ENCODE measurements at regions not wholly inside any gene's neighbourhood (a gene's known extent, or its start where the extent isn't known, plus 50 kb on each side); places are given as distances from the start of the nearest gene placed in this dataset.

GRCh38 chr10:4190876-4191275 lies 405.9 kb upstream of the KLF6 start:
- H3K27me3 ChIP-seq (replicated peaks in 1 of 2; ENCODE audit: control insufficient read depth in 2 of 2, extremely low read depth in 1 of 2, insufficient read depth in 2 of 2, low read length in 1 of 2), result peaks cover 0 to 3% of the 10 kb centered on the region in 2 experiments
- no peak overlapping the region for H3K4me3 ChIP-seq (ENCODE audit: control insufficient read depth in 1 of 2, extremely low read depth in 1 of 2, low read length in 1 of 2)
- H3K27ac ChIP-seq (ENCODE audit: low read length), result no peak overlapping the region
- peaks cover 0 to 3% of the 10 kb centered on the region in 2 donors for H3K27me3 Mint-ChIP-seq
- ATAC-seq (replicated peaks in 1 of 4) (no peak), DNase-seq (no peak)
- no peak overlapping the region for H3K27ac Mint-ChIP-seq
- H3K9me3 Mint-ChIP-seq, result no peaks in the 10 kb centered on the region
- no peaks in the 10 kb centered on the region for H3K36me3 ChIP-seq (ENCODE audit: control insufficient read depth in 2 of 2, extremely low read depth in 1 of 2, insufficient read depth in 1 of 2, low read length in 1 of 2)
- H3K36me3 Mint-ChIP-seq, result no peaks in the 10 kb centered on the region
- no peak overlapping the region for H3K4me3 Mint-ChIP-seq
- CTCF ChIA-PET, result interaction anchor here in 1 of 2 donors (0.6 kb wide), 1 partner anchor 21 kb away, joined by 3 read pairs; no protein-coding TSS in a partner anchor
- no peaks in the 10 kb centered on the region for H3K9me3 ChIP-seq
- H3K4me1 ChIP-seq (ENCODE audit: control insufficient read depth in 1 of 2, extremely low read depth in 1 of 2, insufficient read depth in 2 of 2, low read length in 2 of 2), result no peaks in the 10 kb centered on the region
- POLR2A ChIA-PET, result no interaction called here
- H3K4me1 Mint-ChIP-seq, result peaks cover 0 to 12% (median 3%) of the 10 kb centered on the region in 3 donors
- WGBS (ENCODE audit: insufficient coverage), result 87% methylated on average over 4 of the region's 4 CpGs

GRCh38 chr10:4189281-4189680 lies 404.3 kb upstream of the KLF6 start:
- H3K27ac ChIP-seq (ENCODE audit: low read length), result no peak overlapping the region
- DNase-seq, result no peak
- peaks cover 0 to 6% of the 10 kb centered on the region in 2 donors for H3K27me3 Mint-ChIP-seq
- no peaks in the 10 kb centered on the region for H3K4me1 ChIP-seq (ENCODE audit: control insufficient read depth in 1 of 2, extremely low read depth in 1 of 2, insufficient read depth in 2 of 2, low read length in 2 of 2)
- H3K27ac Mint-ChIP-seq, result no peak overlapping the region
- ChIA-PET CTCF (no interaction called here), POLR2A (interaction anchor here in 1 of 2 donors (0.6 kb wide), 1 partner anchor 906 kb away, joined by 3 read pairs; no protein-coding TSS in a partner anchor)
- H3K4me3 Mint-ChIP-seq, result no peak overlapping the region
- WGBS (ENCODE audit: insufficient coverage), result 94% methylated on average over 3 of the region's 5 CpGs
- no peaks in the 10 kb centered on the region for H3K9me3 Mint-ChIP-seq
- no peaks in the 10 kb centered on the region for H3K36me3 ChIP-seq (ENCODE audit: control insufficient read depth in 2 of 2, extremely low read depth in 1 of 2, insufficient read depth in 1 of 2, low read length in 1 of 2)
- peaks cover 0 to 3% of the 10 kb centered on the region in 2 experiments for H3K27me3 ChIP-seq (replicated peaks in 1 of 2; ENCODE audit: control insufficient read depth in 2 of 2, extremely low read depth in 1 of 2, insufficient read depth in 2 of 2, low read length in 1 of 2)
- H3K9me3 ChIP-seq, result no peaks in the 10 kb centered on the region
- no peak for ATAC-seq (replicated peaks in 1 of 4)
- H3K4me3 ChIP-seq (ENCODE audit: control insufficient read depth in 1 of 2, extremely low read depth in 1 of 2, low read length in 1 of 2), result no peak overlapping the region
- peaks cover 0 to 12% (median 3%) of the 10 kb centered on the region in 3 donors for H3K4me1 Mint-ChIP-seq
- no peaks in the 10 kb centered on the region for H3K36me3 Mint-ChIP-seq

- H3K9me3 Mint-ChIP-seq, result no peaks in the 10 kb centered on the region
- Histone ChIP-seq H3K4me3 (ENCODE audit: control insufficient read depth in 1 of 2, extremely low read depth in 1 of 2, low read length in 1 of 2) (no peak overlapping the region), H3K36me3 (ENCODE audit: control insufficient read depth in 2 of 2, extremely low read depth in 1 of 2, insufficient read depth in 1 of 2, low read length in 1 of 2) (no peaks in the 10 kb centered on the region), H3K4me1 (ENCODE audit: control insufficient read depth in 1 of 2, extremely low read depth in 1 of 2, insufficient read depth in 2 of 2, low read length in 2 of 2) (no peaks in the 10 kb centered on the region), H3K27ac (ENCODE audit: low read length) (no peak overlapping the region), H3K27me3 (replicated peaks in 1 of 2; ENCODE audit: control insufficient read depth in 2 of 2, extremely low read depth in 1 of 2, insufficient read depth in 2 of 2, low read length in 1 of 2) (peaks cover 0 to 3% of the 10 kb centered on the region in 2 experiments), H3K9me3 (no peaks in the 10 kb centered on the region)
- ChIA-PET POLR2A (no interaction called here), CTCF (interaction anchor here in 1 of 2 donors (0.6 kb wide), 1 partner anchor 216 kb away, joined by 4 read pairs; no protein-coding TSS in a partner anchor)
- peaks cover 0 to 12% (median 3%) of the 10 kb centered on the region in 3 donors for H3K4me1 Mint-ChIP-seq
- peaks cover 0 to 6% of the 10 kb centered on the region in 2 donors for H3K27me3 Mint-ChIP-seq
- no peak for DNase-seq
- 90% methylated on average over 15 of the region's 15 CpGs for WGBS (ENCODE audit: insufficient coverage)
- H3K27ac Mint-ChIP-seq, result no peak overlapping the region
- no peaks in the 10 kb centered on the region for H3K36me3 Mint-ChIP-seq
- no peak overlapping the region for H3K4me3 Mint-ChIP-seq
- ATAC-seq (replicated peaks in 1 of 4), result no peak
These were observed 403.4 kb upstream of the KLF6 start for GRCh38 chr10:4188406-4188805.

- ChIA-PET CTCF (no interaction called here), POLR2A (no interaction called here)
- Mint-ChIP-seq H3K4me1 (peaks cover 1 to 12% (median 3%) of the 10 kb centered on the region in 3 donors), H3K27me3 (peaks cover 0 to 6% of the 10 kb centered on the region in 2 donors), H3K9me3 (no peaks in the 10 kb centered on the region), H3K27ac (no peak overlapping the region), H3K36me3 (no peaks in the 10 kb centered on the region), H3K4me3 (no peak overlapping the region)
- 76% methylated on average over 9 of the region's 12 CpGs for WGBS (ENCODE audit: insufficient coverage)
- no peaks in the 10 kb centered on the region for H3K4me1 ChIP-seq (ENCODE audit: control insufficient read depth in 1 of 2, extremely low read depth in 1 of 2, insufficient read depth in 2 of 2, low read length in 2 of 2)
- DNase-seq (no peak), ATAC-seq (replicated peaks in 1 of 4) (no peak)
- H3K4me3 ChIP-seq (ENCODE audit: control insufficient read depth in 1 of 2, extremely low read depth in 1 of 2, low read length in 1 of 2), result no peak overlapping the region
- no peaks in the 10 kb centered on the region for H3K36me3 ChIP-seq (ENCODE audit: control insufficient read depth in 2 of 2, extremely low read depth in 1 of 2, insufficient read depth in 1 of 2, low read length in 1 of 2)
- H3K27me3 ChIP-seq (replicated peaks in 1 of 2; ENCODE audit: control insufficient read depth in 2 of 2, extremely low read depth in 1 of 2, insufficient read depth in 2 of 2, low read length in 1 of 2), result peaks cover 0 to 3% of the 10 kb centered on the region in 2 experiments
- no peak overlapping the region for H3K27ac ChIP-seq (ENCODE audit: low read length)
- no peaks in the 10 kb centered on the region for H3K9me3 ChIP-seq
These were observed 402.0 kb upstream of the KLF6 start for GRCh38 chr10:4186849-4187540.

- ChIA-PET POLR2A (no interaction called here), CTCF (no interaction called here)
- DNase-seq, result no peak
- no peak overlapping the region for H3K4me3 ChIP-seq (ENCODE audit: control insufficient read depth in 1 of 2, extremely low read depth in 1 of 2, low read length in 1 of 2)
- Mint-ChIP-seq H3K27ac (no peak overlapping the region), H3K27me3 (peaks cover 0 to 6% of the 10 kb centered on the region in 2 donors), H3K36me3 (no peaks in the 10 kb centered on the region), H3K4me3 (no peak overlapping the region), H3K4me1 (peaks cover 11 to 13% (median 12%) of the 10 kb centered on the region in 3 donors), H3K9me3 (no peaks in the 10 kb centered on the region)
- no peaks in the 10 kb centered on the region for H3K36me3 ChIP-seq (ENCODE audit: control insufficient read depth in 2 of 2, extremely low read depth in 1 of 2, insufficient read depth in 1 of 2, low read length in 1 of 2)
- H3K9me3 ChIP-seq, result no peaks in the 10 kb centered on the region
- H3K27me3 ChIP-seq (replicated peaks in 1 of 2; ENCODE audit: control insufficient read depth in 2 of 2, extremely low read depth in 1 of 2, insufficient read depth in 2 of 2, low read length in 1 of 2), result peaks cover 0 to 3% of the 10 kb centered on the region in 2 experiments
- H3K4me1 ChIP-seq (ENCODE audit: control insufficient read depth in 1 of 2, extremely low read depth in 1 of 2, insufficient read depth in 2 of 2, low read length in 2 of 2), result no peaks in the 10 kb centered on the region
- H3K27ac ChIP-seq (ENCODE audit: low read length), result no peak overlapping the region
- ATAC-seq (replicated peaks in 1 of 4), result no peak
- no CpG with 5 or more reads among the region's 3 CpGs for WGBS (ENCODE audit: insufficient coverage)
These were observed 398.8 kb upstream of the KLF6 start for GRCh38 chr10:4183761-4184261.

GRCh38 chr10:4181621-4182049 lies 396.6 kb upstream of the KLF6 start:
- Histone ChIP-seq H3K4me3 (ENCODE audit: control insufficient read depth in 1 of 2, extremely low read depth in 1 of 2, low read length in 1 of 2) (no peak overlapping the region), H3K27ac (ENCODE audit: low read length) (no peak overlapping the region), H3K9me3 (no peaks in the 10 kb centered on the region), H3K36me3 (ENCODE audit: control insufficient read depth in 2 of 2, extremely low read depth in 1 of 2, insufficient read depth in 1 of 2, low read length in 1 of 2) (no peaks in the 10 kb centered on the region), H3K27me3 (replicated peaks in 1 of 2; ENCODE audit: control insufficient read depth in 2 of 2, extremely low read depth in 1 of 2, insufficient read depth in 2 of 2, low read length in 1 of 2) (no peaks in the 10 kb centered on the region), H3K4me1 (ENCODE audit: control insufficient read depth in 1 of 2, extremely low read depth in 1 of 2, insufficient read depth in 2 of 2, low read length in 2 of 2) (no peaks in the 10 kb centered on the region)
- no CpG with 5 or more reads among the region's 2 CpGs for WGBS (ENCODE audit: insufficient coverage)
- ATAC-seq (replicated peaks in 1 of 4) (no peak), DNase-seq (no peak)
- Mint-ChIP-seq H3K4me3 (no peak overlapping the region), H3K27ac (no peak overlapping the region), H3K27me3 (peaks cover 0 to 6% of the 10 kb centered on the region in 2 donors), H3K36me3 (no peaks in the 10 kb centered on the region), H3K9me3 (no peaks in the 10 kb centered on the region), H3K4me1 (peaks cover 3 to 11% (median 11%) of the 10 kb centered on the region in 3 donors)
- POLR2A ChIA-PET, result no interaction called here
- CTCF ChIA-PET, result no interaction called here
